SK-N-MC (cell line): ENCODE measurements at regions not wholly inside any gene's neighbourhood (a gene's known extent, or its start where the extent isn't known, plus 50 kb on each side); places are given as distances from the start of the nearest gene placed in this dataset.

Experiments
- EZH2 ChIP-seq: fragments of 200-600 bp; sonication (generic); IDR thresholded peaks from one replicate; pipeline ENCODE4 v1.6.1; 2017; ENCODE audit warnings: antibody characterized with exemption
- POLR2AphosphoS5 ChIP-seq: IDR thresholded peaks from 2 replicates; pipeline ENCODE4 v1.6.1; 2012; ENCODE audit warnings: mild to moderate bottlenecking, low read depth, low read length, borderline replicate concordance

- TF ChIP-seq EZH2: no peak
- TF ChIP-seq POLR2AphosphoS5: no peak
Observed at GRCh38 chr2:7803515-7803914, 878.3 kb upstream of the ID2 start.
